GM21423 (cell line): ENCODE measurements at regions not wholly inside any gene's neighbourhood (a gene's known extent, or its start where the extent isn't known, plus 50 kb on each side); places are given as distances from the start of the nearest gene placed in this dataset.
"Not testable (repeated sequence)": the region's sequence is repeated elsewhere in the genome, so short reads cannot be mapped to it uniquely, and the experiment has no call there.

Experiments
- ATAC-seq: cut with Tn5 transposase; IDR thresholded peaks from one replicate; pipeline ENCODE4 v1.9.1; 2021; ENCODE audit warnings: mild to moderate bottlenecking, moderate library complexity; ENCODE audit not compliant: unreplicated experiment

GRCh38 chr7:153584132-153584531 lies 468.1 kb upstream of the DPP6 start:
- ATAC-seq, result no peak

- no peak for ATAC-seq
Observed at GRCh38 chr7:153588586-153588985, 463.6 kb upstream of the DPP6 start.

- ATAC-seq, result no peak
Observed at GRCh38 chr7:153590136-153590535, 462.1 kb upstream of the DPP6 start.

GRCh38 chr7:153590571-153590970 lies 461.6 kb upstream of the DPP6 start:
- no peak for ATAC-seq

GRCh38 chr7:153607354-153607753 lies 444.8 kb upstream of the DPP6 start:
- ATAC-seq, result no peak

GRCh38 chr7:153616711-153617325 lies 435.4 kb upstream of the DPP6 start:
- no peak for ATAC-seq

GRCh38 chr7:153627323-153627722 lies 424.9 kb upstream of the DPP6 start:
- no peak for ATAC-seq

GRCh38 chr7:153628406-153628805 lies 423.8 kb upstream of the DPP6 start:
- ATAC-seq, result no peak

GRCh38 chr7:153628825-153629224 lies 423.4 kb upstream of the DPP6 start:
- no peak for ATAC-seq

GRCh38 chr7:153638821-153639435 lies 413.3 kb upstream of the DPP6 start:
- ATAC-seq, result no peak

- ATAC-seq, result peak; percentile 60
Observed at GRCh38 chr7:153640586-153640985, 411.6 kb upstream of the DPP6 start.

- no peak for ATAC-seq
Observed at GRCh38 chr7:153641199-153641598, 411.0 kb upstream of the DPP6 start.

- ATAC-seq, result no peak
Observed at GRCh38 chr7:153642989-153643388, 409.2 kb upstream of the DPP6 start.

GRCh38 chr7:153657182-153657800 lies 394.9 kb upstream of the DPP6 start:
- no peak for ATAC-seq

- no peak for ATAC-seq
Observed at GRCh38 chr7:153675131-153675530, 377.1 kb upstream of the DPP6 start.

- ATAC-seq, result no peak
Observed at GRCh38 chr7:153682628-153683027, 369.6 kb upstream of the DPP6 start.

- no peak for ATAC-seq
Observed at GRCh38 chr7:153696242-153696641, 356.0 kb upstream of the DPP6 start.

- no peak for ATAC-seq
Observed at GRCh38 chr7:153698046-153698445, 354.2 kb upstream of the DPP6 start.

- no peak for ATAC-seq
Observed at GRCh38 chr7:153701678-153702077, 350.5 kb upstream of the DPP6 start.

GRCh38 chr7:153723892-153724291 lies 328.3 kb upstream of the DPP6 start:
- ATAC-seq, result not testable (repeated sequence)

GRCh38 chr7:153731504-153731903 lies 320.7 kb upstream of the DPP6 start:
- ATAC-seq, result not testable (repeated sequence)

GRCh38 chr7:153743434-153743833 lies 308.8 kb upstream of the DPP6 start:
- not testable (repeated sequence) for ATAC-seq
